Breast epithelium (tissue), 3 donors: ENCODE measurements at regions not wholly inside any gene's neighbourhood (a gene's known extent, or its start where the extent isn't known, plus 50 kb on each side); places are given as distances from the start of the nearest gene placed in this dataset.

Experiments
- POLR2A ChIP-seq: fragments of 450-650 bp; IDR thresholded peaks from one replicate; pipeline ENCODE4 v1.6.1; 2016; ENCODE audit warnings: antibody characterized with exemption, mild to moderate bottlenecking, moderate library complexity
- POLR2AphosphoS5 ChIP-seq, 3 donors: sonication (generic); formaldehyde crosslinking; IDR thresholded peaks; one replicate each; pipeline ENCODE4 v1.6.1; 2017; ENCODE audit warnings: antibody characterized with exemption in 3 of 3
- TF ChIP-seq, protein P1 (sequence below), 3 donors: fragments of 450-650 bp; IDR thresholded peaks; one replicate each; pipeline ENCODE4 v1.5.1; 2016 to 2017; ENCODE audit warnings: antibody characterized with exemption in 3 of 3, mild to moderate bottlenecking in 3 of 3, moderate library complexity in 3 of 3

DNA sequence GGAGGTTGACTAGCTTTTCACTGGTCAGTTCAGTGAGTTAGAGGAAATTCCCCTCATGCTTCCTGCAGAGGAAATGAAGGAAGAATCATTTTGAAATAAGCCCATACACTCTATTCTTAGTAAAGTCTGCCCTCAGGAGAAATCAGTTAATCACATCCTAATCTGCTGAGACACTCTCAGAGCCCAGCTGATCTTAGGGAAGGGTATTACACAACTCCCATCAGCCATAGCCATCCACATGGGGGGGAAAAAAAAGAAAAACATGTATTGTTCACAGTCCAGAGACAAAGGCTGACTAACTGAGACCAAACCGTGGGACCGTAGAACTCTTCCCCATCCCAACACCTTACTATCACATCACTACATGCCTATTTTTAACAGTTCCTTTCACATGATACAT, 722.3 kb downstream of the CDH8 start:
- TF ChIP-seq, protein P1, sequence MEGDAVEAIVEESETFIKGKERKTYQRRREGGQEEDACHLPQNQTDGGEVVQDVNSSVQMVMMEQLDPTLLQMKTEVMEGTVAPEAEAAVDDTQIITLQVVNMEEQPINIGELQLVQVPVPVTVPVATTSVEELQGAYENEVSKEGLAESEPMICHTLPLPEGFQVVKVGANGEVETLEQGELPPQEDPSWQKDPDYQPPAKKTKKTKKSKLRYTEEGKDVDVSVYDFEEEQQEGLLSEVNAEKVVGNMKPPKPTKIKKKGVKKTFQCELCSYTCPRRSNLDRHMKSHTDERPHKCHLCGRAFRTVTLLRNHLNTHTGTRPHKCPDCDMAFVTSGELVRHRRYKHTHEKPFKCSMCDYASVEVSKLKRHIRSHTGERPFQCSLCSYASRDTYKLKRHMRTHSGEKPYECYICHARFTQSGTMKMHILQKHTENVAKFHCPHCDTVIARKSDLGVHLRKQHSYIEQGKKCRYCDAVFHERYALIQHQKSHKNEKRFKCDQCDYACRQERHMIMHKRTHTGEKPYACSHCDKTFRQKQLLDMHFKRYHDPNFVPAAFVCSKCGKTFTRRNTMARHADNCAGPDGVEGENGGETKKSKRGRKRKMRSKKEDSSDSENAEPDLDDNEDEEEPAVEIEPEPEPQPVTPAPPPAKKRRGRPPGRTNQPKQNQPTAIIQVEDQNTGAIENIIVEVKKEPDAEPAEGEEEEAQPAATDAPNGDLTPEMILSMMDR (IDR thresholded peaks at IDR 0.05) = no peak
- TF ChIP-seq POLR2AphosphoS5 (IDR thresholded peaks at IDR 0.05) (no peak), POLR2A (no peak)
